Thoracic aorta (tissue), 2 donors: ENCODE measurements at regions not wholly inside any gene's neighbourhood (a gene's known extent, or its start where the extent isn't known, plus 50 kb on each side); places are given as distances from the start of the nearest gene placed in this dataset.

Experiments
- ATAC-seq: fragments of 150-250 bp; one replicate; pipeline ENCODE4 v1.8.0; 2017; ENCODE audit warnings: low read depth; ENCODE audit not compliant: insufficient number of reproducible peaks, low FRiP score
- DNase-seq: peaks from one replicate; pipeline ENCODE4 v3.0.0-alpha.2; 2020; ENCODE audit warnings: low spot score
- H3K27ac ChIP-seq, 2 donors: fragments of 200-600 bp; sonication (generic); 1 replicate in 1 of 2; 2 replicates in 1 of 2; pipeline ENCODE4 v1.5.1; 2016; ENCODE audit warnings: mild to moderate bottlenecking in 2 of 2, moderate library complexity in 2 of 2
- H3K27me3 ChIP-seq: fragments of 200-600 bp; sonication (generic); replicated peaks from 2 replicates; pipeline ENCODE4 v1.6.0; 2016; ENCODE audit warnings: mild to moderate bottlenecking; ENCODE audit not compliant: insufficient read depth
- H3K36me3 ChIP-seq: fragments of 200-600 bp; sonication (generic); one replicate; pipeline ENCODE4 v1.5.1; 2016
- H3K4me1 ChIP-seq, 2 donors: fragments of 200-600 bp; sonication (generic); 1 replicate in 1 of 2; 2 replicates in 1 of 2; pipeline versions ENCODE4 v1.5.1 to v1.6.0; 2016; ENCODE audit warnings: low read depth in 2 of 2, mild to moderate bottlenecking in 1 of 2; ENCODE audit not compliant: control insufficient read depth in 1 of 2
- H3K4me3 ChIP-seq: fragments of 200-600 bp; sonication (generic); 2 replicates; pipeline ENCODE4 v1.5.1; 2016; ENCODE audit warnings: mild to moderate bottlenecking
- H3K9me3 ChIP-seq: fragments of 200-600 bp; sonication (generic); 2 replicates; pipeline ENCODE4 v1.5.1; 2016
- CTCF ChIP-seq: fragments of 200-600 bp; sonication (generic); IDR thresholded peaks from one replicate; pipeline ENCODE4 v1.5.1; 2019; ENCODE audit warnings: antibody characterized with exemption

GRCh38 chr1:90488451-90488850, 228.7 kb downstream of the BARHL2 start:
- no peak for ATAC-seq
- no peak overlapping the region for H3K27ac ChIP-seq
- no peak for TF ChIP-seq CTCF

GRCh38 chr1:90486996-90487395, 230.1 kb downstream of the BARHL2 start:
- H3K4me1 ChIP-seq: no peaks in the 10 kb centered on the region
- no peaks in the 10 kb centered on the region for H3K36me3 ChIP-seq
- ATAC-seq (no peak), DNase-seq (no peak)
- no peak overlapping the region for H3K4me3 ChIP-seq
- H3K27ac ChIP-seq: no peak overlapping the region
- H3K27me3 ChIP-seq: no peaks in the 10 kb centered on the region
- H3K9me3 ChIP-seq: no peaks in the 10 kb centered on the region
- TF ChIP-seq CTCF: no peak

More at GRCh38 chr1:90488451-90488850, 228.7 kb downstream of the BARHL2 start:
- H3K36me3 ChIP-seq: no peaks in the 10 kb centered on the region
- no peaks in the 10 kb centered on the region for H3K4me1 ChIP-seq
- no peak for DNase-seq
- H3K27me3 ChIP-seq: no peaks in the 10 kb centered on the region
- no peaks in the 10 kb centered on the region for H3K9me3 ChIP-seq
- no peak overlapping the region for H3K4me3 ChIP-seq

- no peaks in the 10 kb centered on the region for H3K9me3 ChIP-seq
- H3K4me3 ChIP-seq: no peak overlapping the region
- H3K27ac ChIP-seq: no peak overlapping the region
- H3K4me1 ChIP-seq: no peaks in the 10 kb centered on the region
- no peaks in the 10 kb centered on the region for H3K27me3 ChIP-seq
- no peak for TF ChIP-seq CTCF
- H3K36me3 ChIP-seq: no peaks in the 10 kb centered on the region
- no peak for ATAC-seq
- no peak for DNase-seq
Observed at GRCh38 chr1:90486134-90486824, 230.8 kb downstream of the BARHL2 start.

GRCh38 chr1:90480271-90480835, 236.7 kb downstream of the BARHL2 start:
- Histone ChIP-seq H3K4me3 (no peak overlapping the region), H3K27me3 (no peaks in the 10 kb centered on the region), H3K27ac (no peak overlapping the region), H3K4me1 (no peaks in the 10 kb centered on the region), H3K36me3 (no peaks in the 10 kb centered on the region), H3K9me3 (no peaks in the 10 kb centered on the region)
- no peak for TF ChIP-seq CTCF
- ATAC-seq (no peak), DNase-seq (no peak)

- Histone ChIP-seq H3K4me3 (no peak overlapping the region), H3K36me3 (no peaks in the 10 kb centered on the region), H3K27ac (no peak overlapping the region), H3K27me3 (no peaks in the 10 kb centered on the region), H3K4me1 (no peaks in the 10 kb centered on the region), H3K9me3 (no peaks in the 10 kb centered on the region)
- DNase-seq: no peak
- no peak for ATAC-seq
- TF ChIP-seq CTCF: no peak
Observed at GRCh38 chr1:90476994-90477393, 240.1 kb downstream of the BARHL2 start.
